ENCODE measurements at regions not wholly inside any gene's neighbourhood (a gene's known extent, or its start where the extent isn't known, plus 50 kb on each side); places are given as distances from the start of the nearest gene placed in this dataset.
"Not testable (repeated sequence)": the region's sequence is repeated elsewhere in the genome, so short reads cannot be mapped to it uniquely, and the experiment has no call there.

GRCh38 chr5:106080535-106080934 is 1590.2 kb downstream of the EFNA5 start:
- no peaks in the 10 kb centered on the region for H3K79me2 ChIP-seq
- H3K4me1 ChIP-seq (ENCODE audit: insufficient read depth) = no peaks in the 10 kb centered on the region
- TF ChIP-seq EZH2 (IDR thresholded peaks at IDR 0.05; ENCODE audit: borderline replicate concordance) = no peak
- no peak for TF ChIP-seq EZH2phosphoT487 (IDR thresholded peaks at IDR 0.05; ENCODE audit: low read depth, severe bottlenecking, unreplicated experiment)
- TF ChIP-seq CTCF (IDR thresholded peaks at IDR 0.05; ENCODE audit: poor library complexity) = no peak
- H3K27ac ChIP-seq = no peak overlapping the region
- H3K36me3 ChIP-seq (replicated peaks; ENCODE audit: insufficient read depth, low read depth) = no peaks in the 10 kb centered on the region
- H3K9me2 ChIP-seq (replicated peaks; ENCODE audit: insufficient read depth) = no peaks in the 10 kb centered on the region
- no peaks in the 10 kb centered on the region for H4K20me1 ChIP-seq (ENCODE audit: insufficient read depth, poor library complexity, severe bottlenecking)
- no peak overlapping the region for H3K4me3 ChIP-seq
- no peak for DNase-seq (ENCODE audit: low spot score)
- no peaks in the 10 kb centered on the region for H3K9me3 ChIP-seq (ENCODE audit: low read depth)
- H3K27me3 ChIP-seq = no peaks in the 10 kb centered on the region
- 96% methylated on average over 1 of the region's 1 CpG for WGBS (ENCODE audit: low lambda C conversion rate, missing lambda C conversion rate)
- no peak overlapping the region for H3K4me2 ChIP-seq
- no peak overlapping the region for H2AFZ ChIP-seq

- WGBS (ENCODE audit: low lambda C conversion rate, missing lambda C conversion rate) = 89% methylated on average over 4 of the region's 4 CpGs
- no peak overlapping the region for H3K4me2 ChIP-seq
- no peaks in the 10 kb centered on the region for H3K79me2 ChIP-seq
- H4K20me1 ChIP-seq (ENCODE audit: insufficient read depth, poor library complexity, severe bottlenecking) = no peaks in the 10 kb centered on the region
- no peak overlapping the region for H3K27ac ChIP-seq
- no peaks in the 10 kb centered on the region for H3K4me1 ChIP-seq (ENCODE audit: insufficient read depth)
- H2AFZ ChIP-seq = no peak overlapping the region
- TF ChIP-seq EZH2 (IDR thresholded peaks at IDR 0.05; ENCODE audit: borderline replicate concordance) = no peak
- TF ChIP-seq EZH2phosphoT487 (IDR thresholded peaks at IDR 0.05; ENCODE audit: low read depth, severe bottlenecking, unreplicated experiment) = no peak
- TF ChIP-seq CTCF (IDR thresholded peaks at IDR 0.05; ENCODE audit: poor library complexity) = no peak
- DNase-seq (ENCODE audit: low spot score) = no peak
- no peaks in the 10 kb centered on the region for H3K27me3 ChIP-seq
- no peaks in the 10 kb centered on the region for H3K9me3 ChIP-seq (ENCODE audit: low read depth)
- no peak overlapping the region for H3K4me3 ChIP-seq
- H3K9me2 ChIP-seq (replicated peaks; ENCODE audit: insufficient read depth) = no peaks in the 10 kb centered on the region
- no peaks in the 10 kb centered on the region for H3K36me3 ChIP-seq (replicated peaks; ENCODE audit: insufficient read depth, low read depth)
Measured at GRCh38 chr5:106076655-106077054, 1594.1 kb downstream of the EFNA5 start.

GRCh38 chr5:106072208-106072607 is 1598.5 kb downstream of the EFNA5 start:
- H3K4me3 ChIP-seq = no peak overlapping the region
- no peaks in the 10 kb centered on the region for H3K9me3 ChIP-seq (ENCODE audit: low read depth)
- WGBS (ENCODE audit: low lambda C conversion rate, missing lambda C conversion rate) = 96% methylated on average over 2 of the region's 2 CpGs
- H2AFZ ChIP-seq = no peak overlapping the region
- H3K4me1 ChIP-seq (ENCODE audit: insufficient read depth) = no peaks in the 10 kb centered on the region
- no peak overlapping the region for H3K27ac ChIP-seq
- DNase-seq (ENCODE audit: low spot score) = no peak
- H3K27me3 ChIP-seq = no peaks in the 10 kb centered on the region
- no peaks in the 10 kb centered on the region for H3K36me3 ChIP-seq (replicated peaks; ENCODE audit: insufficient read depth, low read depth)
- no peaks in the 10 kb centered on the region for H3K9me2 ChIP-seq (replicated peaks; ENCODE audit: insufficient read depth)
- H3K79me2 ChIP-seq = no peaks in the 10 kb centered on the region
- no peaks in the 10 kb centered on the region for H4K20me1 ChIP-seq (ENCODE audit: insufficient read depth, poor library complexity, severe bottlenecking)
- H3K4me2 ChIP-seq = no peak overlapping the region
- TF ChIP-seq EZH2 (IDR thresholded peaks at IDR 0.05; ENCODE audit: borderline replicate concordance) = no peak
- no peak for TF ChIP-seq EZH2phosphoT487 (IDR thresholded peaks at IDR 0.05; ENCODE audit: low read depth, severe bottlenecking, unreplicated experiment)
- no peak for TF ChIP-seq CTCF (IDR thresholded peaks at IDR 0.05; ENCODE audit: poor library complexity)

- H3K4me3 ChIP-seq = no peak overlapping the region
- no peak for TF ChIP-seq CTCF (IDR thresholded peaks at IDR 0.05; ENCODE audit: poor library complexity)
- no peak for TF ChIP-seq EZH2 (IDR thresholded peaks at IDR 0.05; ENCODE audit: borderline replicate concordance)
- TF ChIP-seq EZH2phosphoT487 (IDR thresholded peaks at IDR 0.05; ENCODE audit: low read depth, severe bottlenecking, unreplicated experiment) = no peak
- H3K4me1 ChIP-seq (ENCODE audit: insufficient read depth) = no peaks in the 10 kb centered on the region
- H3K9me3 ChIP-seq (ENCODE audit: low read depth) = no peaks in the 10 kb centered on the region
- H3K27me3 ChIP-seq = no peaks in the 10 kb centered on the region
- H4K20me1 ChIP-seq (ENCODE audit: insufficient read depth, poor library complexity, severe bottlenecking) = no peaks in the 10 kb centered on the region
- H3K79me2 ChIP-seq = no peaks in the 10 kb centered on the region
- DNase-seq (ENCODE audit: low spot score) = no peak
- 86% methylated on average over 1 of the region's 1 CpG for WGBS (ENCODE audit: low lambda C conversion rate, missing lambda C conversion rate)
- no peak overlapping the region for H3K27ac ChIP-seq
- no peaks in the 10 kb centered on the region for H3K9me2 ChIP-seq (replicated peaks; ENCODE audit: insufficient read depth)
- H3K36me3 ChIP-seq (replicated peaks; ENCODE audit: insufficient read depth, low read depth) = no peaks in the 10 kb centered on the region
- no peak overlapping the region for H3K4me2 ChIP-seq
- H2AFZ ChIP-seq = no peak overlapping the region
Measured at GRCh38 chr5:106047341-106047740, 1623.4 kb downstream of the EFNA5 start.

GRCh38 chr5:106032069-106032468 is 1638.7 kb downstream of the EFNA5 start:
- WGBS (ENCODE audit: low lambda C conversion rate, missing lambda C conversion rate) = 87% methylated on average over 2 of the region's 2 CpGs
- H4K20me1 ChIP-seq (ENCODE audit: insufficient read depth, poor library complexity, severe bottlenecking); H3K9me2 ChIP-seq (replicated peaks; ENCODE audit: insufficient read depth); H3K4me3 ChIP-seq; H3K4me2 ChIP-seq; H2AFZ ChIP-seq; H3K27ac ChIP-seq; H3K4me1 ChIP-seq (ENCODE audit: insufficient read depth); H3K9me3 ChIP-seq (ENCODE audit: low read depth); DNase-seq (ENCODE audit: low spot score); H3K36me3 ChIP-seq (replicated peaks; ENCODE audit: insufficient read depth, low read depth); H3K27me3 ChIP-seq; H3K79me2 ChIP-seq: not testable (repeated sequence)
